Stimulated activated CD8-positive, alpha-beta memory T cell treated with anti-CD3 and anti-CD28 coated beads, Interleukin-2, amount 100 ng/mL, for 48 hours (primary cell): ENCODE measurements at regions not wholly inside any gene's neighbourhood (a gene's known extent, or its start where the extent isn't known, plus 50 kb on each side); places are given as distances from the start of the nearest gene placed in this dataset.

Experiments used
- DNase-seq, 2 donors: peaks; one replicate each; pipeline ENCODE4 v3.0.0-alpha.2; 2020; ENCODE audit warnings: low read depth in 2 of 2

GRCh38 chr14:104370256-104370870 lies 209.2 kb upstream of the C14orf180 start:
- no peak for DNase-seq

GRCh38 chr14:104371031-104371430 lies 208.5 kb upstream of the C14orf180 start:
- no peak for DNase-seq

- no peak for DNase-seq
These were observed 207.6 kb upstream of the C14orf180 start for GRCh38 chr14:104371917-104372316.

- DNase-seq: no peak
These were observed 207.0 kb upstream of the C14orf180 start for GRCh38 chr14:104372390-104373054.

DNA sequence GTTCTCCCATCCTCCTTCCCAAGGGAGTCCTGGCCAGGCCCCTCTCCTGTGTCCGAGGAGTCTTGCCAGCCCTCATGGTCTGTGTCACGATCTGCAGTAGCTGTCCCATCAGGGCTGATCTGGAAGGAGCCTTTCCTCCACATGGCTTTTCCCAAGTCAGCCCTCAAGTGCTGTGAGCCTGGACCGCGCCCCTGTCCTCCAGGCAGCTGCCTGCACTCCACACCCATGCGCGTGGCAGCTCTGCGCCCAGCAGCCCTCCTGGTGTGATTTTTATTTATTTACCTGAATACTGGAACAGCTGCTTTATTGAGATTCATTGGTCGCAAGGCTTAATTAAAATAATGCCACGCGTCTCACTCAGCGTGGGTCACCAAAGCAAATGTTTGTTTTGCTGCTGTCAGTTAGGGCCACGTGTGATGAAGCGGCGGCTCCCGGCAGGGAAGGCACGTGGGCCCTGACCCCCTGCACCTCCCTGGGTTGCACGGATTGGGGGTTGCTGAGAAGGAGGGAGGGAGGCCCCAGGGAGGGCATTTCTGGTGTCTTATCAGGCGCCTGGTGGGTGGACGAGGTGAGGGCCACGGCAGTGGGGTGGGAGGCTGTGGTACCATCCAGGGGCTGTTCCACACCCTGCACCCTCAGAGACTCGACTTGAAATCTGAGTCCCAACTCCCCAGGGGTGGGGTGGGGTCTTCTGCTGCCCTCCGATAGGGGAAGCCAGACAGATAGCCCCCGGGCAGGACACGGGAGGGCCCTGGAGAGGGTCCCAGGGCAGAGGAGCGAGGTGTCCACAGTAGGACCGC lies 206.3 kb upstream of the C14orf180 start:
- DNase-seq: no peak

GRCh38 chr14:104373855-104374717 lies 205.5 kb upstream of the C14orf180 start:
- DNase-seq: no peak

- DNase-seq: no peak
These were observed 204.9 kb upstream of the C14orf180 start for GRCh38 chr14:104374718-104375080.

DNA sequence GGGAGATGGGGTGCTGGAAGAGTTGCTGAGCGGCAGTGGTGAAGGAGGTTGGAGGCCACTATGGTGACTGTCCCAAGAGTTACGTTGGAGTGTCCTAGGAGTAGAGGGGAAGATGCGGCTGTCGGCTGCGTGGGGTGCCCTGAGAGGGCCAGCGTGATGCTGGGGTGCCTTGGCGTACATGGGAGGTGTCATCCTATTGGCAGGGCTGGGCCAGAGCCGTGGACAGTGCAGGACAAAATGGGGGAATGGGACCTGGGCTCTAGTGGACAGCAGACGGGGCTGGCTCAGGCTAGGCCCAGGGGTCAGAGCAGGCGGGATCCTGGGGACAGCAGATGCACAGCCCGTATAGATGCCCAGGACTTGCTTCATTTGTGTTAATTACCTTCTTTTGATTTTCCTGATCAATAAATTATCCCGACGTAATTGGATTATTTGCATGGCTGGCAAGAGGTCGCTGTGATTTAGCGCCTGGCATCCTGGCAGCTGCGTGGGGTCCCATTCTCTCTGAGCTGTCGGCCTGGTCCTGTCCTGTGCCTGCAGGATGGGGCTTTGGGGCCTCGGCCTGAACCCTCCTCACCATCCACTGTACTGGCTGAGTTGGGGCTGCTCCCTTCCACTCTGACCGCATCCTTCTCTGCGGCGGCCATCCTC lies 203.9 kb upstream of the C14orf180 start:
- no peak for DNase-seq

DNA sequence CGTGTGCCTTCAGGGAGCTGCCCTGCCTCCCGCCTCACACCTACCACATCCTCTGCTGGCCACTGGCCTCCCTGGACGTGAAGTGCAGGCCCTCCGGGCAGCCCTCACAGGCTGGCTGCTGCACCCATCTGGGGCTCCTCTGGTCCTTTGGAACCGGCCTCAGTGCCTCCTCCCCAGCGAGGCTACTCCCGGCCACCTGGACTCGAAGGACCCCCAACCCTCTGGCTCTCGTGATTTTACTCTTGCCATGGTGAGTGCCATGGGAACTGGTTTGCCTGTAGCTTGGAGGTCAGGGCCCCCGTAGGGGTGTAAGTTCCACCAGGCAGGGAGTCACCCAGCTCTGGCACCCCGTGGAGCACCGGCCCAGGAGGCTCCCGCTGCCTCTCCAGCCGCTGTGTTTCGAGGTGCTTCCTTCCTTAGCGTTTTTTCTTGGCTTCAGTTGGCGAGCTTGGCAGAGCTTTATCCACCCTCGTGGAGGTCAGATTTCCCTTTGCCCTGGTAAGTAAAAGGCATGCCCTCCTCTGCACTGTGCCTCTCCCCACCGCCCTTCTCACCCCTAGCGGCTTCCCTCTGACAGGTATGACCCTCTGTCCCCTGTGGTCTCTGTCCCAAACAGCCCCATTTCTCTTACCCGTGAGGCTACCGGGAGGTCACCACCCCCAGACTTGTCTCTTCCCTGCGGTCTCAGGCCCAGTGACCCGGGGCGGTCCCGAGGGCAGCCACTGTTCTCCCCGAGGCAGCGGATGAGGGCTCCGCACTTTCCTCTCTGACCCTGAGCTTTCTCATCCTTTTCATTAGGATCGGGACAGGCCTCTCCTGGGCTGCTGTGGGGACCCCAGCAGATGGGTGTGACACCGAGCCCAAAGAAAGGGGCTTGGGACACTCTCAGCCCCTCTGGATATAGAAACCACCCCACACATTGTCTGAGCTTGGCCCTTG lies 203.1 kb upstream of the C14orf180 start:
- DNase-seq: no peak

- no peak for DNase-seq
These were observed 202.3 kb upstream of the C14orf180 start for GRCh38 chr14:104377256-104377655.

DNA sequence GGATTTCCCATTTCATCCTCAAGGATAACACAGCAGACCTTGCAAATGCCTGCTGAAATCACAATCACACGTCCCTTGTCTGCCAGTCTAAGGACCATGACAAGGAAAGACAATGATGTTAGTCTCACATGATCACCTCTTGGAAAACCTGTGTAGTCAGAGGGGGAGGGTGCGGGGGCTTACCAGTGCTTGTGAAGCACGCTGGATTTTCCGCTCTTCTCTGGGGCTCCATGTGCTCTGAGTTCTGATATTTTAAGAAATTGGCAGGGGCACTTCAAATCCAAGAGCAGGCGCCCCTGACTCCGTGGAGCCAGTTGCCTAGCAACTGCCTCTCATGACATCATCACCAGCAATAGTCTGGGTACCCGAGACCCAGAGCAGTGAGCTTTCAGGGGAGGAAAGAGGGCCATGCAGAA lies 200.9 kb upstream of the C14orf180 start:
- DNase-seq: no peak

DNA sequence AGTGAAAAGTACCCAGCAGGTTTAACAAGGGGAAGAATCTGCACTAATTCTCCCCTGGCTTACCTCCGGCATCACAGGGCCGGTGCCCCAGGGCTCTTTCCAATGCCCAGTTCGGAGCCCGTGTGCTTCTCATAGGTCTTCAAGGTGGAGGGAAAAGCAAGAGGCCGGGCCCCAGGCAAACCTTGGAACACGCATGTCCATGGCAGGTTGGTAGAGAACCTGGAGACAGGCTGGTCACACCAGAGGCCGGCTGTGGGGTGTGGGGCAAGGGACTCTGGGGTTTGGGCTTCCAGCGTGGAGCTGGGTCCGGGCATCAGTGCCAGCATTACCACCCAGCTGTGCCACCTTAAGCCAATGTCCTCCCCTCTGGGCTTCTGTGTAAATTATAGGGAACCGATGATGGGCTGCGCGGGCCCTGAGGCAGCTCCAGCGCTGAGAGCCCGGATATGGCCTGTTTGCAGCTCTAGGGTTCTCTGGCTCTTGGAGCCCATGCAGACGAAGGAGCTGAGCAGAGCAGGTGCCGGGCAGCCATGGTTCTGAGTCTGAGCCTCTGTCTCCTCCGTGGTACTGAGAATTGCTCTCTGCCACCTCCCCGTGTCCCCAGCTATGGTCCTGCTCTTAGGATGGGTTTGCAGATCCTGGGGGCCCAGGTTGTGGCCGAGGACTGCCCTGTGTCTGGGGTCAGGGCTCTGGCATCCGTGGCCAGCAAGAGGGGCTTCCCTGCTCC lies 197.0 kb upstream of the C14orf180 start:
- DNase-seq: no peak

- no peak for DNase-seq
These were observed 196.2 kb upstream of the C14orf180 start for GRCh38 chr14:104383088-104383995.

DNA sequence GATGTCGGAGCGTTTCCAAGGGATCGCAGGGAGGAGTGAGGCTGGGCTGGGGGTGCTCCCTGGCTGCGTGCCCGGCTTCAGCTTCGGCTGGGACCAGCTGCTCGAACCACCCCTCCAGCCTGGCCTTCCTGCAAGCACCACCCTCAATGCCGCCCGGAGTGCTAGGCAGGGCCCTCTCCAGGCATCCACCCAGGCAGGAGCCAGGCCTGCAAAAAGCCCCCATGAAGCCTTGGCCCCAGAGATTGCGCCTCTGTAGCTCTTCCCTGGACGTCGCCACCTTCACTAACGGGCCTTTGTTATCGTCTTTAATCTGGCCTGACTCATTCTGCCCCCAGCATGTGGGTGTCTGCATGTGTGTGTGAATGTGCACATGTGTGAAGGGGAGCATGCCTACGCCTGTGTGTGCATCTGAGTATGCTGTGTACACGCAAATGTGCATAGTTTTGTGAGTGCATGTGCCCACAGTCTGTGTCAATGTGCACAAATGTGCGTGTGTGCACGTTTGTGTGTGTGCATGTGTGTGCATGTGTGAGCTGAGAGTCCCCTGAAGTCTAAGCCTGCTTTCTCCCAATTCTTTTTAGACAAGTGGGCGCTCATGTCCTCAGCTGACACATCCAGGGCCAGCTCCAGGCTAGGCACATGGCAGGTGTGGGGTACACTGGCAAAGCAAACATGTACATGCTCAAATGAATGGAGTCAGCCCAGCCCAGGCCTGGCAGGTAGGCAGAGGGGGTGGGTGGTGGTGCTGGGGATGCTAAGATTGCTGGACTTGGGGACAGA lies 195.4 kb upstream of the C14orf180 start:
- no peak for DNase-seq

DNA sequence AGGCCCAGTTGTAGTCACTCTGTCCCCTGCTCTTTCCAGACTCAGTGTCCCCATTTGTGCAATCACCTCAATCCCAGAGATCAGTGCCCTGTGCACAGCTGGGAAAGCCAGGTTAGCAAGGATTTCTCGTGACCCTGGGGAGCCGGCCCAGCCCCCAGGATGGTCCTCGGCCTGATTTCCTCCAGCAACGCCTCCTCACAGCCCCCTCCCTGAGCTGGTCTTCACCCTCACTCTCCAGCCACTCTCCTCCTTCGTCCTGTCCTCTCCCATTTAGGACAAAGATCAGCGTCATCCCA lies 194.8 kb upstream of the C14orf180 start:
- no peak for DNase-seq

DNA sequence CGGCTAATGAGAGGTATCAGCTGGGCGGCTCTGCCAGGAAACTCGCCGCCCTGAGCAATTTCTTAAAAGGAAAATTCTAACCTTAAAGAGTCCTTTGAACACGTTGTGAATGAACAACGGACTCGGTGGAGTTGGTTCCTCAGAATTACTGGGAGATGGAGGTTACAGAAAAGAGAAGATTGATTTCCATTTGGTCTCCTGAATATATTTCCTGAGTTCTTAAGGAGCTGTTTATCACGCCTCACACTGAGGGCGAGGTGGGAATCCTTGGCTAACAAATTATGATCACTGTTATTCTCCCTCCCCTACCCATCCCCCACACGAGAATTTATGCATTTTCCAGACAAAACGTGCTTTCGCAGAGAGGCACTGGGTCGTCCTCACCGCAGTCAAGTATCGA lies 194.5 kb upstream of the C14orf180 start:
- no peak for DNase-seq

DNA sequence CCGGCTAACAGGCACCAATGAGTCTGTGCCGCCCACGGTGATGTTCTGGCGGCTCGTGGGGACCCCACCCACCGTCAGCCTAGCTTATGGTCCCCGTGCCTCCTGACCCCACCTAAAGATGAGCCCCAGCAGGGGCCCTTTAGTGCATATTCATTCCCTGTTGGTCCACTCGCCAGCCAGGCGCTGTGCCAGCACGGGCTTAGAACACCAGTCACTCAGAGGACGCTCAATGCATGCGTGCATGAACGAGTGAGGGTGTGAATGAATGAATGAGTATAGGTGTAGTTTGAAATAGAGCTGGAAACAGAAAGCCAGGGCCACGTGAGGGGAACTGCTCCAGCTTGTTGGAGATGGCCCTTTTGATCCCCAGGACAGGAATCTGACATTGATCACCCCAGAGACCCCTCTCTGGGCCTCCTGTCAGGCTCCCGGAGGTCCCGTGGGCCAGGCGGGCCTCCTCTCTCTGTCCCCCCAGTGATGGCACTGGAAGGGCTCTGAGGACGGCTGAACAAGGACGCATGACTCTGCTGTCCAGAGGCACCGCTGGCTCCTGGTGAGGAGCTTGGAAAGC lies 193.9 kb upstream of the C14orf180 start:
- DNase-seq: no peak
